Gastrocnemius medialis (tissue), 4 donors: ENCODE measurements at regions not wholly inside any gene's neighbourhood (a gene's known extent, or its start where the extent isn't known, plus 50 kb on each side); places are given as distances from the start of the nearest gene placed in this dataset.

Experiments used
- ATAC-seq, 2 donors: fragments of 150-250 bp; one replicate each; pipeline ENCODE4 v1.9.1; 2016
- DNase-seq, 2 donors: peaks; one replicate each; pipeline ENCODE4 v3.0.0-alpha.2; 2019
- H3K27ac ChIP-seq, 4 donors: fragments of 200-600 bp; sonication (generic); 1 replicate in 1 of 4; 2 replicates in 3 of 4; pipeline ENCODE4 v1.5.1; 2016 to 2018; ENCODE audit warnings: mild to moderate bottlenecking in 2 of 4, moderate library complexity in 1 of 4
- H3K27me3 ChIP-seq, 3 donors: fragments of 200-600 bp; sonication (generic) in 2 of 3; 1 replicate in 1 of 3; 2 replicates in 2 of 3; pipeline versions ENCODE4 v1.5.1 to v1.6.0; 2016 to 2019; ENCODE audit warnings: mild to moderate bottlenecking in 1 of 3, moderate library complexity in 1 of 3
- H3K36me3 ChIP-seq, 2 donors: fragments of 200-600 bp; sonication (generic) in 1 of 2; one replicate each; pipeline ENCODE4 v1.5.1; 2017 to 2018
- H3K4me1 ChIP-seq, 2 donors: fragments of 200-600 bp; sonication (generic) in 1 of 2; one replicate each; pipeline ENCODE4 v1.5.1; 2016 to 2017; ENCODE audit warnings: mild to moderate bottlenecking in 2 of 2
- H3K4me3 ChIP-seq, 4 donors: fragments of 200-600 bp; sonication (generic) in 3 of 4; 1 replicate in 1 of 4; 2 replicates in 3 of 4; pipeline ENCODE4 v1.5.1; 2016 to 2019; ENCODE audit warnings: mild to moderate bottlenecking in 2 of 4
- H3K9me3 ChIP-seq, 3 donors: fragments of 200-600 bp; sonication (generic) in 2 of 3; 1 replicate in 1 of 3; 2 replicates in 2 of 3; pipeline ENCODE4 v1.5.1; 2016 to 2019
- CTCF ChIP-seq, 5 experiments: fragments of 450-650 bp in 3 of 5; fragments of 200-600 bp in 2 of 5; sonication (generic) in 2 of 5; IDR thresholded peaks in 4 of 5; conservative IDR thresholded peaks in 1 of 5; 1 replicate in 4 of 5; 2 replicates in 1 of 5; pipeline ENCODE4 v1.5.1; 2016 to 2019; ENCODE audit warnings: antibody characterized with exemption in 5 of 5, mild to moderate bottlenecking in 3 of 5, moderate library complexity in 3 of 5
- POLR2A ChIP-seq, 2 donors: fragments of 450-650 bp; IDR thresholded peaks; one replicate each; pipeline ENCODE4 v1.6.1; 2017; ENCODE audit warnings: antibody characterized with exemption in 2 of 2, mild to moderate bottlenecking in 2 of 2, moderate library complexity in 2 of 2
- in situ Hi-C, 4 donors: fragments of 200-750 bp; cut with MboI; loops; one replicate each; pipeline versions ENCODE4 v1.15.0 to v1.8.0; 2017; ENCODE audit warnings: low sequenced_read_pairs in 4 of 4
- intact Hi-C: fragments of 100-400 bp; cut with DNase I; formaldehyde crosslinking; loops from one replicate; pipeline ENCODE4 v1.15.1; 2023; ENCODE audit warnings: low total_unique reads

- DNase-seq: no peak
- H3K4me1 ChIP-seq: no peaks in the 10 kb centered on the region
- in situ Hi-C loops: no loop called here
- H3K27ac ChIP-seq: no peak overlapping the region
- no peaks in the 10 kb centered on the region for H3K27me3 ChIP-seq
- H3K4me3 ChIP-seq: no peak overlapping the region
- no peak for TF ChIP-seq POLR2A (IDR thresholded peaks at IDR 0.05)
- no peak for TF ChIP-seq CTCF (IDR thresholded peaks at IDR 0.05 in 4 of 5, conservative IDR thresholded peaks at IDR 0.05 in 1 of 5)
- no peaks in the 10 kb centered on the region for H3K36me3 ChIP-seq
- H3K9me3 ChIP-seq: no peaks in the 10 kb centered on the region
- intact Hi-C loops: no loop called here
- no peak for ATAC-seq
Observed at GRCh38 chr18:77392321-77392720, 142.7 kb downstream of the GALR1 start.

- Histone ChIP-seq H3K9me3 (no peaks in the 10 kb centered on the region), H3K4me3 (no peak overlapping the region), H3K27ac (no peak overlapping the region), H3K27me3 (no peaks in the 10 kb centered on the region), H3K36me3 (no peaks in the 10 kb centered on the region), H3K4me1 (no peaks in the 10 kb centered on the region)
- TF ChIP-seq POLR2A (IDR thresholded peaks at IDR 0.05) (no peak), CTCF (IDR thresholded peaks at IDR 0.05 in 4 of 5, conservative IDR thresholded peaks at IDR 0.05 in 1 of 5) (no peak)
- no peak for ATAC-seq
- intact Hi-C loops (no loop called here), in situ Hi-C loops (no loop called here)
- no peak for DNase-seq
Observed at GRCh38 chr18:77393519-77393918, 143.9 kb downstream of the GALR1 start.

- in situ Hi-C loops: no loop called here
- DNase-seq (no peak), ATAC-seq (no peak)
- H3K4me3 ChIP-seq: no peak overlapping the region
- intact Hi-C loops: no loop called here
- H3K9me3 ChIP-seq: no peaks in the 10 kb centered on the region
- H3K36me3 ChIP-seq: no peaks in the 10 kb centered on the region
- H3K27ac ChIP-seq: no peak overlapping the region
- H3K27me3 ChIP-seq: no peaks in the 10 kb centered on the region
- TF ChIP-seq CTCF (IDR thresholded peaks at IDR 0.05 in 4 of 5, conservative IDR thresholded peaks at IDR 0.05 in 1 of 5) (no peak), POLR2A (IDR thresholded peaks at IDR 0.05) (no peak)
- H3K4me1 ChIP-seq: no peaks in the 10 kb centered on the region
Observed at GRCh38 chr18:77395953-77396352, 146.3 kb downstream of the GALR1 start.

GRCh38 chr18:77397056-77397455 lies 147.4 kb downstream of the GALR1 start:
- in situ Hi-C loops (no loop called here), intact Hi-C loops (no loop called here)
- no peak for DNase-seq

More at GRCh38 chr18:77397056-77397455, 147.4 kb downstream of the GALR1 start:
- Histone ChIP-seq H3K27ac (no peak overlapping the region), H3K27me3 (no peaks in the 10 kb centered on the region), H3K4me1 (no peaks in the 10 kb centered on the region), H3K4me3 (no peak overlapping the region), H3K36me3 (no peaks in the 10 kb centered on the region), H3K9me3 (no peaks in the 10 kb centered on the region)
- TF ChIP-seq POLR2A (IDR thresholded peaks at IDR 0.05) (no peak), CTCF (IDR thresholded peaks at IDR 0.05 in 4 of 5, conservative IDR thresholded peaks at IDR 0.05 in 1 of 5) (no peak)
- ATAC-seq: no peak
